Mesenchymal stem cell (in vitro differentiated cells and primary cell): ENCODE measurements at regions not wholly inside any gene's neighbourhood (a gene's known extent, or its start where the extent isn't known, plus 50 kb on each side); places are given as distances from the start of the nearest gene placed in this dataset.
"Not testable (repeated sequence)": the region's sequence is repeated elsewhere in the genome, so short reads cannot be mapped to it uniquely, and the experiment has no call there.

Experiments
- DNase-seq: peaks from one replicate; pipeline ENCODE4 v3.0.0-alpha.2; 2013
- H2AFZ ChIP-seq: one replicate; pipeline ENCODE4 v1.6.1; 2013; ENCODE audit warnings: low read depth, mild to moderate bottlenecking, control low read depth, inconsistent platforms, low read length, moderate library complexity
- H2AK5ac ChIP-seq: 2 replicates; pipeline ENCODE4 v1.6.1; 2013; ENCODE audit warnings: low read length, moderate library complexity, mild to moderate bottlenecking, inconsistent platforms; ENCODE audit not compliant: severe bottlenecking
- H2BK120ac ChIP-seq: one replicate; pipeline ENCODE4 v1.6.1; 2013; ENCODE audit warnings: low read depth, mild to moderate bottlenecking, inconsistent platforms, low read length, moderate library complexity
- H2BK12ac ChIP-seq, 2 experiments: one replicate each; pipeline ENCODE4 v1.6.1; 2013; ENCODE audit warnings: inconsistent platforms in 2 of 2, low read length in 2 of 2, mild to moderate bottlenecking in 2 of 2, moderate library complexity in 2 of 2, control low read depth in 1 of 2
- H2BK15ac ChIP-seq: one replicate; pipeline ENCODE4 v1.6.1; 2013; ENCODE audit warnings: mild to moderate bottlenecking, low read depth, inconsistent platforms; ENCODE audit not compliant: poor library complexity, severe bottlenecking
- H2BK5ac ChIP-seq: 2 replicates; pipeline ENCODE4 v1.6.1; 2013; ENCODE audit warnings: low read depth, mild to moderate bottlenecking, low read length, control low read depth, inconsistent platforms; ENCODE audit not compliant: poor library complexity, severe bottlenecking
- H3K14ac ChIP-seq, 2 experiments: one replicate each; pipeline ENCODE4 v1.6.1; 2013; ENCODE audit warnings: inconsistent platforms in 2 of 2, low read length in 2 of 2, control low read depth in 1 of 2, mild to moderate bottlenecking in 1 of 2, moderate library complexity in 1 of 2
- H3K18ac ChIP-seq, 2 experiments: one replicate each; pipeline ENCODE4 v1.6.1; 2013; ENCODE audit warnings: inconsistent platforms in 2 of 2, low read length in 2 of 2, control low read depth in 1 of 2, low read depth in 1 of 2, mild to moderate bottlenecking in 1 of 2
- H3K23ac ChIP-seq, 2 experiments: one replicate each; pipeline ENCODE4 v1.6.1; 2013; ENCODE audit warnings: inconsistent platforms in 2 of 2, low read length in 2 of 2, mild to moderate bottlenecking in 2 of 2, moderate library complexity in 2 of 2, control low read depth in 1 of 2
- H3K27ac ChIP-seq: 2 replicates; pipeline ENCODE4 v1.5.1; 2013; ENCODE audit warnings: mild to moderate bottlenecking, moderate library complexity, low read length, control low read depth, inconsistent platforms; ENCODE audit not compliant: poor library complexity, severe bottlenecking
- H3K27me3 ChIP-seq, 2 experiments: 2 replicates each; pipeline versions ENCODE4 v1.6.1 to v1.7.0; 2013; ENCODE audit warnings: low read length in 2 of 2, mild to moderate bottlenecking in 2 of 2, moderate library complexity in 2 of 2, control low read depth in 1 of 2, inconsistent platforms in 1 of 2; ENCODE audit not compliant: control insufficient read depth in 1 of 2, insufficient read depth in 1 of 2
- H3K36me3 ChIP-seq, 2 experiments: 2 replicates each; pipeline versions ENCODE4 v1.6.1 to v1.7.0; 2013; ENCODE audit warnings: low read length in 2 of 2, control low read depth in 1 of 2, inconsistent platforms in 1 of 2, low read depth in 1 of 2, mild to moderate bottlenecking in 1 of 2; ENCODE audit not compliant: insufficient read depth in 2 of 2, control insufficient read depth in 1 of 2
- H3K4ac ChIP-seq, 2 experiments: one replicate each; pipeline ENCODE4 v1.6.1; 2013; ENCODE audit warnings: inconsistent platforms in 2 of 2, low read length in 2 of 2, mild to moderate bottlenecking in 2 of 2, moderate library complexity in 2 of 2, control low read depth in 1 of 2, low read depth in 1 of 2
- H3K4me1 ChIP-seq: 2 replicates; pipeline ENCODE4 v1.6.1; 2013; ENCODE audit warnings: low read depth, low read length, control low read depth; ENCODE audit not compliant: control insufficient read depth, insufficient read depth
- H3K4me2 ChIP-seq: 2 replicates; pipeline ENCODE4 v1.6.1; 2013; ENCODE audit warnings: low read length, mild to moderate bottlenecking, inconsistent platforms; ENCODE audit not compliant: poor library complexity, severe bottlenecking
- H3K4me3 ChIP-seq, 2 experiments: 2 replicates each; pipeline versions ENCODE4 v1.5.1 to v1.7.0; 2013; ENCODE audit warnings: low read length in 2 of 2, mild to moderate bottlenecking in 2 of 2, control low read depth in 1 of 2, low read depth in 1 of 2; ENCODE audit not compliant: insufficient read depth in 1 of 2
- H3K79me1 ChIP-seq: replicated peaks from 2 replicates; pipeline ENCODE4 v1.6.1; 2013; ENCODE audit warnings: mild to moderate bottlenecking, control low read depth, low read length, inconsistent platforms; ENCODE audit not compliant: poor library complexity, severe bottlenecking
- H3K9ac ChIP-seq: 2 replicates; pipeline ENCODE4 v1.7.0; 2013; ENCODE audit warnings: mild to moderate bottlenecking, low read length, moderate library complexity
- H3K9me3 ChIP-seq: 2 replicates; pipeline ENCODE4 v1.7.0; 2013; ENCODE audit warnings: mild to moderate bottlenecking, low read length; ENCODE audit not compliant: control insufficient read depth
- H4K8ac ChIP-seq: one replicate; pipeline ENCODE4 v1.6.1; 2013; ENCODE audit warnings: inconsistent platforms, mild to moderate bottlenecking, low read length, moderate library complexity
- H4K91ac ChIP-seq: one replicate; pipeline ENCODE4 v1.6.1; 2013; ENCODE audit warnings: mild to moderate bottlenecking, low read length, inconsistent platforms
- WGBS: methylation state at CpG from one replicate; pipeline ENCODE4 v1.1.7; 2013; ENCODE audit warnings: mixed read lengths; 5-methylcytosine and 5-hydroxymethylcytosine counted together

GRCh38 chr3:96478496-96478895, 335.9 kb upstream of the EPHA6 start:
- Histone ChIP-seq H3K36me3 (no peaks in the 10 kb centered on the region), H3K4me2 (no peak overlapping the region), H3K23ac (no peak overlapping the region), H3K9ac (no peak overlapping the region), H3K4me1 (no peaks in the 10 kb centered on the region), H2BK120ac (no peak overlapping the region), H3K79me1 (no peaks in the 10 kb centered on the region), H4K8ac (no peak overlapping the region), H3K4ac (no peak overlapping the region), H3K18ac (no peak overlapping the region), H3K4me3 (no peak overlapping the region), H4K91ac (no peak overlapping the region), H2AK5ac (no peak overlapping the region), H2BK15ac (no peak overlapping the region), H3K9me3 (no peaks in the 10 kb centered on the region), H3K27ac (no peak overlapping the region), H2BK5ac (no peak overlapping the region), H3K27me3 (no peaks in the 10 kb centered on the region), H3K14ac (no peak overlapping the region), H2AFZ (no peak overlapping the region), H2BK12ac (no peak overlapping the region)
- no peak for DNase-seq

DNA sequence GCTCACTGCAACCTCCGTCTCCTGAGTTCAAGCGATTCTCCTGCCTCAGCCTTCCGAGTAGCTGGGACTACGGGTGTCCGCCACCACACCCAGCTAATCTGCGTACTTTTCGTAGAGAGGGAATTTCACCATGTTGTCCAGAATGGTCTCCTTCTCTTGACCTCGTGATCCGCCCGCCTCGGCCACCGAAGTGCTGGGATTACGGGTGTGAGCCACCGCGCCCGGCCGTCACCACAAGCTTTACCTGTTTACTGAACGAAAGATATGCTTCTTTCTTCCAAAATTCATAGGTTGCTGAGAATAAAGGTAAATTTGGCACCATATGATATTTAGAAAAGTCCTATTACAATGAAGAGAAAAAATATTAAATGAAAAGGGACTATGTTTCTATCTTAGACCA, 333.5 kb upstream of the EPHA6 start:
- 84% methylated on average over 17 of the region's 18 CpGs for WGBS
- Histone ChIP-seq H3K27me3 (no peaks in the 10 kb centered on the region), H3K4me3 (no peak overlapping the region), H3K23ac (no peak overlapping the region), H3K4me2 (no peak overlapping the region), H3K36me3 (no peaks in the 10 kb centered on the region), H3K9me3 (no peaks in the 10 kb centered on the region), H3K27ac (no peak overlapping the region), H2BK15ac (no peak overlapping the region), H2AK5ac (no peak overlapping the region), H2BK5ac (no peak overlapping the region), H3K18ac (no peak overlapping the region), H3K14ac (no peak overlapping the region), H2BK120ac (no peak overlapping the region), H3K4ac (no peak overlapping the region), H4K8ac (no peak overlapping the region), H2AFZ (no peak overlapping the region), H3K9ac (no peak overlapping the region), H4K91ac (no peak overlapping the region), H3K4me1 (no peaks in the 10 kb centered on the region), H2BK12ac (no peak overlapping the region), H3K79me1 (no peaks in the 10 kb centered on the region)
- no peak for DNase-seq

- not testable (repeated sequence) for H2AFZ ChIP-seq, H2BK120ac ChIP-seq, H2BK12ac ChIP-seq, H2BK15ac ChIP-seq, H3K9me3 ChIP-seq, H3K14ac ChIP-seq, H3K4me1 ChIP-seq, DNase-seq, H3K79me1 ChIP-seq, H3K27ac ChIP-seq, H2AK5ac ChIP-seq, H3K4me3 ChIP-seq, H3K23ac ChIP-seq, H3K36me3 ChIP-seq, H2BK5ac ChIP-seq, H3K9ac ChIP-seq, H4K91ac ChIP-seq, H3K27me3 ChIP-seq, H3K4me2 ChIP-seq, H4K8ac ChIP-seq, H3K18ac ChIP-seq, H3K4ac ChIP-seq
- 0% methylated on average over 1 of the region's 1 CpG for WGBS
These were observed 331.2 kb upstream of the EPHA6 start for GRCh38 chr3:96483191-96483590.

GRCh38 chr3:96483781-96484180, 330.6 kb upstream of the EPHA6 start:
- no peaks in the 10 kb centered on the region for H3K4me1 ChIP-seq

More at GRCh38 chr3:96483781-96484180, 330.6 kb upstream of the EPHA6 start:
- Histone ChIP-seq H3K4me2 (no peak overlapping the region), H2BK5ac (no peak overlapping the region), H3K9me3 (no peaks in the 10 kb centered on the region), H2AFZ (no peak overlapping the region), H3K79me1 (no peaks in the 10 kb centered on the region), H3K9ac (no peak overlapping the region), H2BK120ac (no peak overlapping the region), H3K23ac (no peak overlapping the region), H3K4ac (no peak overlapping the region), H2BK12ac (no peak overlapping the region), H4K8ac (no peak overlapping the region), H3K18ac (no peak overlapping the region), H3K36me3 (no peaks in the 10 kb centered on the region), H4K91ac (no peak overlapping the region), H3K27ac (no peak overlapping the region), H2AK5ac (no peak overlapping the region), H2BK15ac (no peak overlapping the region), H3K27me3 (no peaks in the 10 kb centered on the region), H3K14ac (no peak overlapping the region), H3K4me3 (no peak overlapping the region)
- no peak for DNase-seq
